ENCODE measurements at regions not wholly inside any gene's neighbourhood (a gene's known extent, or its start where the extent isn't known, plus 50 kb on each side); places are given as distances from the start of the nearest gene placed in this dataset.
"Not testable (repeated sequence)": the region's sequence is repeated elsewhere in the genome, so short reads cannot be mapped to it uniquely, and the experiment has no call there.

GRCh38 chr6:121645100-121645745, 209.8 kb downstream of the GJA1 start:
- DNase-seq: no peak

DNA sequence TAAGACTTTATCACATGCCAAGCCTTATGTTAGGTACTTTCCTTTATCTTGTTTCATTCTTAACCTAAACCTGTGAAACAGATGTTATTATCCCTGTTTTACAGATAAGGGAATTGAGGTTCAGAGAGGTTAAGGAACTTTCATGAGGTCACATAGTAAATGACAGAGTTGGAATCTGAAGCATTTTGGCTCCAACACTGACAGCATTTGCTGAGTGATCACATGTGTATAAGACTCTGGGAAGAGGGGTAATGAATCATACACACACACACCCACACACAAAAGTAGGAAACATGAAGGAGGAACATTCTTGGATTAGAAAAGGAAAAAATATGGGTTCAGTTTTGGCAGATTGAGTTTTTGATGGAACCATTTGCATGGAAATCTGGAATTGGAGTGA, 212.5 kb downstream of the GJA1 start:
- DNase-seq: no peak

- DNase-seq: no peak
Observed at GRCh38 chr6:121649951-121650350, 214.5 kb downstream of the GJA1 start.

DNA sequence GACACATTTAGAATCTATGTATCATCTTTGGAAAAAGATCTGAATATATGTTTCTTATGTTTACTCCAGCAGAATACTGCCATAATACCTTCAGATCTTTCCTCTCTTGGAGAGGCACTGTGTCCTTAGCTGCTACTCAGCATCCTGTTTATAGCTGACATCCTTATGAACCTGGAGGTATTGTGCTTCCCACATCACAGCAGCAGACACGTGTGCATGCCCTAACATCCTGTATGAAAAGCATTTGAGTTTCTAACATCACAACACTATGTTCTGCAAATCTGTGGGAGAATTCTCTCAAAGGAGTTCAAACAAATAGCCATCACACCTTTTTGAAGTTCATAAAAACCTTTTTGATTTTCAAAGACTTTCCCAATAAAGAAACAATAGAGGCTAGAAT, 216.0 kb downstream of the GJA1 start:
- DNase-seq: peak; percentile 28

GRCh38 chr6:121652223-121652622, 216.8 kb downstream of the GJA1 start:
- DNase-seq: no peak

GRCh38 chr6:121652726-121653623, 217.5 kb downstream of the GJA1 start:
- no peak for DNase-seq

- no peak for DNase-seq
Observed at GRCh38 chr6:121653624-121654008, 218.2 kb downstream of the GJA1 start.

DNA sequence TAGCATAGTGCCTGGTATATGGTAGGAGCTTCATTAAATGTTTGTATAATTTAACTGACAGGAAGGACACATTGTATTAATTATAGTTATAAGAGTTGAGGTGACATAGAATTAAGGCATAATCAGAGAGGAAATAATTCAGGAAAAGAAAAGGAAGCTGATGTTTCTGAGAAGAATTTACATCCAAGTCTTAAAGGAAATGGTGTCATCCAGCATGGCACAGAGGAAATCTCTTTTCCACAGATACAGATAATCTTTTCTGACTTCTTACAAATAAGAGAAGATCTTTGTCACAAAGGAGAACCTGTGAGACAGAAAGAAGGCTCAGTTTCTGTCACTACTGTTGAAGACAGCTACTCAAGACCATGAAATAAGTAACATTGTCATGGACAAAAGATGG, 222.5 kb downstream of the GJA1 start:
- DNase-seq: no peak

GRCh38 chr6:121660277-121660676, 224.8 kb downstream of the GJA1 start:
- DNase-seq: no peak

DNA sequence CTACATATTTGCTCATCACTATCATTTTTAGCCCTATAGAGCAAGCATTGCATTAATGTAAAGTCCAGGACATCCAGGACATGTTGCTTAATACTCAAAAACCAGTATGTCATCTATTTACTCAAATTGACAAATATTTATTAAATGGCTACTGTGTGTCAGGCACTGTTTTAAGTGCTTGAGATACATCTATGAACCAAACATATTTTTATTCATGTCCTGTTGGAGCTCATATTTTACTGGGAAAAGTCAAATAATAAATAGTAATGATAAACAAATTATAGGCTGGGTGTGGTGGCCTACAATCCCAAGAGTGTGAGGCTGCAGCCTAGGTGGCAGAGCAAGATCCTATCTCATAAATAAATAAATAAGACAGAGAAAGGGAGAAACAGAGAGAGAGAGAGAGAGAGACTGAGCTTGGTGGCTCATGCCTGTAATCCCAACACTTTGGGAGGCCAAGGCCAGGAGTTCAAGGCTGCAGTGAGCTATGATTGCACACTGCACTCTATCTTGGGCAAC, 227.9 kb downstream of the GJA1 start:
- no peak for DNase-seq

DNA sequence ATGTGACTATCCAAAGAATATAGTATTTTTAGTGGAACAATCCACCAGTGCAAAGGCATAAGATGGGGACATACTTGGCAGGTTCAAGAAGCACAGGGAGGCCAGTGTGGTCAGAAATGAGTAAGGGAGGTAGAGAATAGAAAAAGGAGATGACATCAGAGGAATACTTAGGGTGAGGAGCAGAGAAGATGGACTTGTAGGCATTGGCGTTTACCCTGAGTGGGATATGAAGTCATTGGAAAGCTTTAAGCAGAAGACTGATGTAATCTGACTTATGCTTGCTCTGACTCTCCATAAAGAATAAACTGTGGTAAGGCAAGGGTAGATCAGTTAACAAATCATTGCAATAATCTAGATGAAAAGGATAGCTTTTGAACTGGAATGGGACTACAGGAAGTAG, 228.7 kb downstream of the GJA1 start:
- no peak for DNase-seq

GRCh38 chr6:121666814-121667213, 231.4 kb downstream of the GJA1 start:
- DNase-seq: no peak

GRCh38 chr6:121668259-121668658, 232.8 kb downstream of the GJA1 start:
- DNase-seq: no peak

- no peak for DNase-seq
Observed at GRCh38 chr6:121670511-121670910, 235.1 kb downstream of the GJA1 start.

DNA sequence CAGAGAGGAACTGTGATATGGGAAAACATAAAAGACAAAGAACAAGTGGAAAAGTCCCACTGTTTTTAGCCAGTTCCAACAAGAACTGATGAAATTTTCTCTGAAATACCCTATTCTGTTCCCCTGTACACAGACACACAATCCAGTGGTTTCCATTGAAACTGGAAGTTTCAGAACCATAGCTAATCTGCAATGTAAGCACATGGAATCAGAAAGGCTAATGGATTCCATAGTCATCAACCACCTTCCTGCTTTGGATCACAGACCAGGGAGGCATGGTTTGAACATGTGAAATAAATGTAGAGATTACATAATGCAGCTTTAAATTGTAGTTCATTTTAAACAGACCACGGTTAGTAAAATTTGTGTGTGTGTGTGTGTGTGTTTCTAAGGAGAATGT, 242.1 kb downstream of the GJA1 start:
- DNase-seq: no peak

GRCh38 chr6:121678245-121678644, 242.8 kb downstream of the GJA1 start:
- no peak for DNase-seq

DNA sequence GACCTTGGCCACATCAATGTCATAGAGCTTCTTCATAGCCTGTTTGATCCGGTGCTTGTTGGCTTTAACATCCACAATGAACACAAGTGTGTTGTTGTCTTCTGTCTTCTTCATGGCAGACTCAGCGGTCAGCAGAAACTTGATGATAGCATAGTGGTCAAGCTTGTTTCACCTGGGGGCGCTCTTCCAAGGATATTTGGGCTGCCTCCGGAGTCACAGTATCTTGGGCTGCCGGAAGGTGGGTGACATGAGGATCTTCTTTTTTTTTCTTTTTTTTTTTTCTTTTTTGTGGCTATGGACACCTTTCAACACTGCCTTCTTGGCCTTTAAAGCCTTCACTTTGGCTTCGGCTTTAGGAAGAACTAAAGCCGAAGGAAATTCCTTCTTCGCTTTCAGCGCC, 244.6 kb downstream of the GJA1 start:
- DNase-seq: no peak

DNA sequence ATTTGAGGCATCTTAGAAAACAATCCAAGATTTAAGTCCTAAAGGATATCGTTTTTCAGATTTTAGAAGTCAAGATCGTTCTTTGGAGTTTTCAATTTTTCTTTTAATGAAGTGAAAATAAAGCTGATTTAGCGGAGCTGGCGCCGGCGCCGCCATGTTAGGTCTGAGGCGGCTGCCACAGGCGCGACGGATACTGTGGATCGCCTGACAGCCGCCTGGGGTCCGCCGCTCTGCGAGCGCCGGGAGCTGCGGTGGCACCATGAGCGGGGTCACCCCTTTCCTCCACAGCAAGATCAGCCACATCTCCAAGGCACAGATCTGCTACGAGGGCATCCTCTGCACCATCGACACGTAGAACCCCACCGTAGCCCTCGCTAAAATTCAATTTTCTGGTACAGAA, 247.2 kb downstream of the GJA1 start:
- DNase-seq: no peak

- DNase-seq: not testable (repeated sequence)
Observed at GRCh38 chr6:121685806-121686205, 250.4 kb downstream of the GJA1 start.

DNA sequence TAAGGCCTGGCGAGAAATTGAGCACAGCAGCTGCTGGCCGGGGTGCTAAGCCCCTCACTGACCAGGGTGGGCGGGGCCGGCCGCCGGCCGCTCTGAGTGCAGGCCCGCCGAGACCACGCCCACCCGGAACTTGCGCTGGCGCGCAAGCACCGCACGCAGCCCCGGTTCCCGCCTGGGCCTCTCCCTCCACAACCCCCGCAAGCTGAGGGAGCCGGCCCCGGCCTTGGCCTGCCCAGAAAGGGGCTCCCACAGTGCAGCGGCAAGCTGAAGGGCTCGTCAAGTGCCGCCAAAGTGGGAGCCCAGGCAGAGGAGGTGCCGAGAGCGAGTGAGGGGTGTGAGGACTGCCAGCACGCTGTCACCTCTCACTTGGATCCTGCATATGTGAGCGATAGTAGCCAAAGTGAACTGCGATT, 251.2 kb downstream of the GJA1 start:
- DNase-seq: peak; percentile 39

GRCh38 chr6:121688974-121689373, 253.5 kb downstream of the GJA1 start:
- DNase-seq: peak; percentile 6

DNA sequence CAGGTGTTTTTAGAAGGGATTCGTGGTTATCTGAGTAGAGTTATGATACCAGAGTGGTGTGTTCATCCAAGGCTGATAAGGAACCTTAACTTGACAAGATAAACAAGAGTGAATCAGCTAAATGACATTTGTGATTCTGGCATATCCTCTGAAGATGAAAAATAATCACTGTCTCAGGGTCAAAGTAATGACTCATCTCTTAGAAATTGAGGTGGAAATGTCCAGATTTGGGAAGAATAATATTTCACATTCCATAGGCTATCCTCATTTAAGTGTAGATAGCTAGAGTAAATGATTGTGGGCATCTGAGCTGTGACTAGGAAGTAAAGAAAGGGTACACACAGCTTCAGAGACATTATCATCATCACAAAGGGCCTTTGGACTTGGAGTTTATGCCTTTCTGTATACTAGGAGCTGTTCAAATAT, 255.7 kb downstream of the GJA1 start:
- DNase-seq: no peak

- no peak for DNase-seq
Observed at GRCh38 chr6:121694389-121694788, 258.9 kb downstream of the GJA1 start.

GRCh38 chr6:121694801-121695251, 259.4 kb downstream of the GJA1 start:
- DNase-seq: no peak
